ENCODE measurements at regions not wholly inside any gene's neighbourhood (a gene's known extent, or its start where the extent isn't known, plus 50 kb on each side); places are given as distances from the start of the nearest gene placed in this dataset.

- POLR2A ChIA-PET, result no interaction called here
- CTCF ChIA-PET, result no interaction called here
- TF ChIP-seq CTCF (IDR thresholded peaks at IDR 0.05; ENCODE audit: insufficient read depth, low read length, missing control alignments), result no peak
- no peak overlapping the region for H3K4me3 ChIP-seq (ENCODE audit: low read depth, low read length)
- DNase-seq (ENCODE audit: low read depth, low spot score), result no peak
Measured at GRCh38 chr19:30315159-30315558, 57.0 kb upstream of the ZNF536 start.

- POLR2A ChIA-PET, result no interaction called here
- CTCF ChIA-PET, result no interaction called here
- no peak overlapping the region for H3K4me3 ChIP-seq (ENCODE audit: low read depth, low read length)
- DNase-seq (ENCODE audit: low read depth, low spot score), result no peak
- TF ChIP-seq CTCF (IDR thresholded peaks at IDR 0.05; ENCODE audit: insufficient read depth, low read length, missing control alignments), result no peak
Measured at GRCh38 chr19:30316000-30316491, 56.1 kb upstream of the ZNF536 start.

GRCh38 chr19:30316560-30317106 is 55.6 kb upstream of the ZNF536 start:
- H3K4me3 ChIP-seq (ENCODE audit: low read depth, low read length), result no peak overlapping the region
- ChIA-PET CTCF (no interaction called here), POLR2A (no interaction called here)
- no peak for TF ChIP-seq CTCF (IDR thresholded peaks at IDR 0.05; ENCODE audit: insufficient read depth, low read length, missing control alignments)
- no peak for DNase-seq (ENCODE audit: low read depth, low spot score)

- no peak for TF ChIP-seq CTCF (IDR thresholded peaks at IDR 0.05; ENCODE audit: insufficient read depth, low read length, missing control alignments)
- DNase-seq (ENCODE audit: low read depth, low spot score), result no peak
- ChIA-PET POLR2A (no interaction called here), CTCF (no interaction called here)
- no peak overlapping the region for H3K4me3 ChIP-seq (ENCODE audit: low read depth, low read length)
Measured at GRCh38 chr19:30317403-30317802, 54.8 kb upstream of the ZNF536 start.

DNA sequence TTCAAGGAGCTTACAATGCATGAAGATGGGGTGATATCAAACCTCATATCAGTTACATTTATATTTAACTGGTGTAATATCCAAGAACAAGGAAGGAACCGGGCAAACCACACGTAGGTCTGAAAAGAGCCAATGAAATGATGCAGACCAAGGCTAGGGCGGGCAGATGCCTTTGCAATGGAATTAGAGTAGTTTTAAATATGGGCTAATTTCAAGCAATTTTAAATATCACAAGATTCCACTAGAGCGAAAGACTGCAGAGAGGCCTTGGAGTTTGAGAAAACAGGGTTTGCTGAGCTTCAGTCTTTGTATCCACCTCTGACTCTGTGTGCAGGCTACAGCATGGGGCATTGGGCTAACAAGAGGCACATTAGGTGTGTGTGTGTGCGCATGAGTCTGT is 53.9 kb upstream of the ZNF536 start:
- CTCF ChIA-PET, result no interaction called here
- no peak overlapping the region for H3K4me3 ChIP-seq (ENCODE audit: low read depth, low read length)
- TF ChIP-seq CTCF (IDR thresholded peaks at IDR 0.05; ENCODE audit: insufficient read depth, low read length, missing control alignments), result no peak
- POLR2A ChIA-PET, result no interaction called here
- DNase-seq (ENCODE audit: low read depth, low spot score), result no peak

GRCh38 chr19:30318936-30319335 is 53.2 kb upstream of the ZNF536 start:
- no peak overlapping the region for H3K4me3 ChIP-seq (ENCODE audit: low read depth, low read length)
- CTCF ChIA-PET, result no interaction called here

More at GRCh38 chr19:30318936-30319335, 53.2 kb upstream of the ZNF536 start:
- no peak for TF ChIP-seq CTCF (IDR thresholded peaks at IDR 0.05; ENCODE audit: insufficient read depth, low read length, missing control alignments)
- POLR2A ChIA-PET, result no interaction called here
- DNase-seq (ENCODE audit: low read depth, low spot score), result no peak
